Type B pancreatic cell (in vitro differentiated cells): ENCODE measurements at regions not wholly inside any gene's neighbourhood (a gene's known extent, or its start where the extent isn't known, plus 50 kb on each side); places are given as distances from the start of the nearest gene placed in this dataset.

ENCODE experiments used
- DNase-seq: peaks from one replicate; pipeline ENCODE4 v3.0.0; 2021; ENCODE audit warnings: mixed read lengths; ENCODE audit not compliant: unreplicated experiment; ENCODE audit errors: extremely low spot score
- H3K27ac Mint-ChIP-seq: 2 replicates; pipeline ENCODE4 v1.8.0; 2021; ENCODE audit warnings: mild to moderate bottlenecking, mixed read lengths
- H3K27me3 Mint-ChIP-seq: 2 replicates; pipeline ENCODE4 v1.8.0; 2021; ENCODE audit warnings: mixed read lengths
- H3K36me3 Mint-ChIP-seq: 2 replicates; pipeline ENCODE4 v1.8.0; 2021; ENCODE audit warnings: mixed read lengths
- H3K4me1 Mint-ChIP-seq: one replicate; pipeline ENCODE4 v1.8.0; 2021; ENCODE audit warnings: mixed read lengths; ENCODE audit not compliant: unreplicated experiment
- H3K4me3 Mint-ChIP-seq: 2 replicates; pipeline ENCODE4 v1.8.0; 2021; ENCODE audit warnings: mild to moderate bottlenecking, mixed read lengths
- H3K9me3 Mint-ChIP-seq: 2 replicates; pipeline ENCODE4 v1.8.0; 2021; ENCODE audit warnings: mixed read lengths
- CTCF ChIP-seq: fragments of 200-600 bp; sonication (generic); conservative IDR thresholded peaks from 2 replicates; pipeline ENCODE4 v1.5.0; 2021; ENCODE audit warnings: antibody characterized with exemption, mild to moderate bottlenecking

GRCh38 chr4:89420507-89420906 lies 112.9 kb upstream of the GPRIN3 start:
- Mint-ChIP-seq H3K9me3 (peaks cover 3% of the 10 kb centered on the region), H3K4me1 (no peaks in the 10 kb centered on the region), H3K36me3 (no peaks in the 10 kb centered on the region), H3K4me3 (no peak overlapping the region), H3K27ac (no peak overlapping the region), H3K27me3 (peaks cover 3% of the 10 kb centered on the region)
- no peak for DNase-seq
- TF ChIP-seq CTCF = no peak

- Mint-ChIP-seq H3K4me3 (no peak overlapping the region), H3K27me3 (peaks cover 3% of the 10 kb centered on the region), H3K36me3 (no peaks in the 10 kb centered on the region), H3K27ac (no peak overlapping the region), H3K9me3 (no peaks in the 10 kb centered on the region), H3K4me1 (no peaks in the 10 kb centered on the region)
- DNase-seq = no peak
- no peak for TF ChIP-seq CTCF
Measured at GRCh38 chr4:89419111-89419695, 111.6 kb upstream of the GPRIN3 start.

GRCh38 chr4:89416960-89417359 lies 109.4 kb upstream of the GPRIN3 start:
- Mint-ChIP-seq H3K4me3 (no peak overlapping the region), H3K4me1 (no peaks in the 10 kb centered on the region), H3K36me3 (no peaks in the 10 kb centered on the region), H3K27ac (no peak overlapping the region), H3K27me3 (peaks cover 3% of the 10 kb centered on the region), H3K9me3 (no peaks in the 10 kb centered on the region)
- no peak for DNase-seq
- no peak for TF ChIP-seq CTCF

- Mint-ChIP-seq H3K9me3 (no peaks in the 10 kb centered on the region), H3K4me1 (peaks cover 3% of the 10 kb centered on the region), H3K36me3 (no peaks in the 10 kb centered on the region)
Measured at GRCh38 chr4:89413518-89413917, 105.9 kb upstream of the GPRIN3 start.

GRCh38 chr4:89411539-89412309 lies 104.1 kb upstream of the GPRIN3 start:
- no peaks in the 10 kb centered on the region for H3K27me3 Mint-ChIP-seq
- H3K27ac Mint-ChIP-seq = no peak overlapping the region
- no peaks in the 10 kb centered on the region for H3K36me3 Mint-ChIP-seq
- DNase-seq = no peak
- TF ChIP-seq CTCF = no peak
- H3K4me1 Mint-ChIP-seq = peaks cover 3% of the 10 kb centered on the region
- no peaks in the 10 kb centered on the region for H3K9me3 Mint-ChIP-seq
- no peak overlapping the region for H3K4me3 Mint-ChIP-seq

More at GRCh38 chr4:89413518-89413917, 105.9 kb upstream of the GPRIN3 start:
- no peak for TF ChIP-seq CTCF
- H3K4me3 Mint-ChIP-seq = no peak overlapping the region
- DNase-seq = no peak
- H3K27me3 Mint-ChIP-seq = no peaks in the 10 kb centered on the region
- no peak overlapping the region for H3K27ac Mint-ChIP-seq
